IPS-NIHi11 (cell line): ENCODE measurements at regions not wholly inside any gene's neighbourhood (a gene's known extent, or its start where the extent isn't known, plus 50 kb on each side); places are given as distances from the start of the nearest gene placed in this dataset.

ENCODE experiments used
- DNase-seq: peaks from one replicate; pipeline ENCODE4 v3.0.0; 2012; ENCODE audit warnings: mixed read lengths, low spot score

DNA sequence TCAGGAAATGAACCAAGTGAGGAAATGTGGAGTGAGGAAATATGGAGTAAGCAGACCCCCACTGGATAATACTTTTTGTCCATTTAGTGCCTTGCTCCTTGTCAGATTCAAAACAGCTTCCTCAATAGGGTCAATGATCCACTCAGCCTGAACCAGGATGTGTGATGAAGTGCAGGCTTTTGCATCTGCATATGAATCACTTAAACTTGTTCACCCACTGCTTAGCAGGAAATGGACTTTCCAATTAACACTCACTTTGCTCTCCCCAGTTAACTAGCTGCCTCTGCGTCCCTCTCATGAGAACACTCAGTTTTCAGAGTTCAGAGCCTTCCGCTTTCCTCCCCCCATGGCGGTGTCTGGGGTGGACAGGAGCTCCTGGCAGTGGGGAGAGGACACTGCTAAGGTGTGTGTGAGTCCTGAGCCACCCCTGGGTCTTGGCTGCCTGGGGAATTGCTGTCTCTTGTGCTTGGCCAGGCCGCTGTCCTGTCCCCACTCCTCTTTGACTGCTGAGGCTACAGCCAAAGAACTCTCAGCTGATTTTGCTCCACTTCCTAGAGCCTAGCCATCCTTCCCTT is 621.8 kb downstream of the CDH26 start:
- peak; percentile 28 for DNase-seq

DNA sequence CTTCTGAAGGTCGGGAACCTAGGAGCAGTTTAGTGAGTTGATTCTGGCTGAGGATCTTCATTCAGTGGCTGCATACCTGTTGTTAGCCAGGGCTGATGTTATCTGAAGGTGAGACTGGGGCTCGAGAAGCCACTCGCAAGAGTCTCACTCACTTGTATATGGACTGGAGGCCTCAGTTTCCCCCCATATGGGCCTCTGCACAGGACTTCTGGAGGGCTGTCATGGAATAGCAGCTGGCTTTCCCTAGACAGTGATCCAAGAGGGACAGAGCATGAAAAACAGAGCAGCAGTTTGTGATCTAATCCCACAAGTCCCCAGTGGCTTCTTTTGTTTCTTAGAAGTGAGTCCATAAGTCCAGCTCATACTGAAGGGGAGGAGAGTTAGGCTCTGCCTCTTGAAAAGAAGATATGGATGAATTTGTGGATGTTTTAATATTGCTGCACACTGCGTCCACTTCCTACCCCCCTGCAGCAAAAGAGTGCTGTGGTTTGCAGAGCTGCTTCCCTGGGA is 623.4 kb downstream of the CDH26 start:
- DNase-seq = no peak

DNA sequence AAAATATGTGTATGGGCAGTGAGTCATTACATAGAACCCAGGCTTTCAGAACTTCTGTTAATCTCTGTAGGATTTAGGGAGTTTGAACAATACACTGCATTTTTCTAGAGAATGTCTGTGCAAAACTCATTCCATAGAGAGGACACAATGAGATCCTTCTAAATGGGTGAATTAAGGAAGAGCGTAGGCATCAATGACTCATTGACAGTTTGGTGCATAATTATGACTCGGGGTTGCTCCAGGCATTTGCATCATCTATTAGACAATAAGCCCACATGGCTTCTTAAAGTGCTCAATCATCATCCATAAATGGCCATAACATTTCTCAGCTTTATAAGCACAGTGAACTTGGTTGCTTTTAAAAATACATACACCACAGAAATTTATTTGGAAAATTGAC is 625.5 kb downstream of the CDH26 start:
- DNase-seq = no peak

- DNase-seq = no peak
These were observed 626.0 kb downstream of the CDH26 start for GRCh38 chr20:60584221-60584620.

DNA sequence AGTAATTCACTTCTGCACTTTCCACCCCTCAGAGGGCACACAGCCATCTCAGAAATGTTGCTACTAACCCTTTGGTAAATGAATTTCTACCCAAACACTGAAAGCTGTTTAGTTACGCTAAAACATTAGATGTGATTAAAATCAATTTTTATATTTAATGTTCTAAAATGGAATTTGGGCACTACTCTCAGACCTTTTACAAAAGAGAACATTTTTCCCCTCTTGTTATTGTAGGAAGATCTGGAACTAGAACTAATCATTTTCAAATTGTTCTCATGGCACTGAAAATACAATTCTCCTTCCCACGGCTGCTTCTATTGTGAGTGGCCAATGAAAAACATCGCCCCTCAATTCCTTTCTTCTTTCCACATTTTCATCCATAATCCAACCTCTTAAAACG is 627.4 kb downstream of the CDH26 start:
- no peak for DNase-seq

DNA sequence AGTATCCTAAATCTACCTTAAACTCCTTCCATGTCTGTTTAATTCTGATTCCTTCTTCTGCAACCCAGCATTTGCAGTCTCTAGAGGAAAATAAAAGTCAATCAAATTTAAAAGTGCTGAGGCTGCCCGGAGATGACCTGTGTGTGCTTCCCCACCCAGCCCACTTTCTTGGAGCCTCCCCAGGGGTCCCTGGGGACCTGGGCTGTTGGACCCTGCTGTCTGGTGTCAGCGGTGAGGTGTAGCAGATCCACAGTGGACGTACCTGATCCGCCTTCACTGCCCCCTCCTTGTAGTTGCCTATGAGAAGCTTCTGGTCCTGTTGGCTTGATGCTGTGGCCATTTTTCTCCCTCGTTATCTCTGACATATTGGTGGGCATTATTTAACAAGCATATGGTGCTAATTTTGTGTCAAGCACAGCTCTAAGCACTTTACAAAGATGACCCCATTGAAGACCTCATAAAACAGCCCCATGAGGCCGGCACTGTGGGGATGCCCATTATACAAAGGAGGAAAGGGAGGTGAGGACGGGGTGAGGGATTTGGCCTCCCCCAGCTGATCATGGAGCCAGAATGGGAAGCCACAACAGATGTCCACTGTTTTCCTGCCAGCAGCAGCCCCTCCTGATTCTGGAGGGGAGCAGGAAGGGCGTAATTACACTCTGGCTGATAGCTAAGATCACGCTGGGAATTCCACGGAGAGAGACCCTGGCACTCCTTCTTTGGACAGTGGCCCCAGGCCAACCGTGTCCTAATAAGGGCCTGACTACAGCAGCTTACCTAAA is 628.2 kb downstream of the CDH26 start:
- no peak for DNase-seq

- no peak for DNase-seq
These were observed 629.8 kb downstream of the CDH26 start for GRCh38 chr20:60587986-60588385.

DNA sequence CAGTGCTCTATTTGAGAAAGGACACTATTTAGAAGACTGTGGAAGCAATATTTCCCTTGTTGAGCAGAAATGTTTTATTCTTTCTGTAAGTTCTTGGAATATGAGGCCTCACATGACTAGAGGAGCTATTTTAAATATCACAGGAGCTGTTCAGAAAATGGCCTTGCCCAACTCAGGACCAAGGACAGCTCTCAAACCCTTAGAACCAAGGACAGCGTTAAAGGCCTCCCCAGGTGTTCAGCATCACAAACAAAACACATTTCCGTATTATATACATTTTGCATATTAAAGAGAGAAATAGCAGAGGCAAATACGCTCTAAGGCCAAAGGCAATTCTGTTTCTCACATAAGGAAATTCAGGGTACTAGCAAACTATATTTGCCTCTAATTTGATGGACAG is 631.4 kb downstream of the CDH26 start:
- peak; percentile 76 for DNase-seq

DNA sequence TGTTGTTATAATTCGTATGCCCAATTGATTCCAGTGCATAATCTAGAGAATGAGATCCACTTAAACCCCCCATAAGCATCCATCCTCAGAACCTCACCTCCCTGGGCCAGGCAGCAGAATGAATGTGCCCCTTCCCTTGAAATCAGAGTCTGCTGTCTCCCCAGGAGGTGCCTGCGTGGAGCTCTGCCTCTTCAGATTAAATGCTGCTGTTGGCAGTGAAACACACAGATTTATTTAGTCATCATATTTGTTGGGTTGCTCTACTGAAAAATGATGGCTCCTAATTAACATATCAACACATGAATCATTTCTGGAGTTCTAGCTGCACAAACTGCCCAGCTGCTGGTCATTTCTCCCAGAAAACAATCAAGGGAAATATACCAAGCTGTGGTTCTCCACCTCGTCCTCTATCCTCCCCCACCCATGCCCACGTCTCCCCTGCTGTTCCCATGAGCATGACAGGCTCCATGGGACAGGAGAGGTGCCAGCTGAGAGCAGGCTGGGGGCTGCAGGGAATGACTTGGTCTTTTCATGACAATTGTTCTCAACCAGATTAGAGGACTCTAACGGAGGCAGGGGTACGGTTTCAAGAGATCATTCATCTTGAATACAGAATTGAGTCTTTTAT is 633.1 kb downstream of the CDH26 start:
- no peak for DNase-seq

- DNase-seq = no peak
These were observed 640.3 kb downstream of the CDH26 start for GRCh38 chr20:60598528-60598927.

- DNase-seq = no peak
These were observed 641.2 kb downstream of the CDH26 start for GRCh38 chr20:60599381-60599780.

DNA sequence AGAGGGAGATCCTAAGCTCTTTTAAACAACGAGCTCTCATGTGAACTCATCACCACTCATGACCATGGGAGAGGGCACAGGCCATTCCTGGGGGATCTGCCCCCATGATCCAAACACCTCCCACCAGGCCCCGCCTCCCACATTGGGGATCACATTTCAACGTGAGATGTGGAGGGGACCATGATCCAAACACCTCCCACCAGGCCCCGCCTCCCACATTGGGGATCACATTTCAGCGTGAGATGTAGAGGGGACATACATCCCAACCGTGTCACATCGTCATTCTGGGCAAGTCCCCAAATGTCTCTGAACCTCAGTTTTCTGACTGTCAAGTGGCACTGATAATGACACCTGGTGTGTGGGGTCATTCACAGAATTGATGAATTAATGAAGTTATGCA is 641.8 kb downstream of the CDH26 start:
- no peak for DNase-seq

GRCh38 chr20:60624066-60624465 is 628.0 kb upstream of the CDH4 start:
- DNase-seq = no peak

- peak; percentile 32 for DNase-seq
These were observed 624.1 kb upstream of the CDH4 start for GRCh38 chr20:60627751-60628565.

- no peak for DNase-seq
These were observed 623.3 kb upstream of the CDH4 start for GRCh38 chr20:60628749-60629148.

- DNase-seq = no peak
These were observed 622.9 kb upstream of the CDH4 start for GRCh38 chr20:60629206-60629605.

DNA sequence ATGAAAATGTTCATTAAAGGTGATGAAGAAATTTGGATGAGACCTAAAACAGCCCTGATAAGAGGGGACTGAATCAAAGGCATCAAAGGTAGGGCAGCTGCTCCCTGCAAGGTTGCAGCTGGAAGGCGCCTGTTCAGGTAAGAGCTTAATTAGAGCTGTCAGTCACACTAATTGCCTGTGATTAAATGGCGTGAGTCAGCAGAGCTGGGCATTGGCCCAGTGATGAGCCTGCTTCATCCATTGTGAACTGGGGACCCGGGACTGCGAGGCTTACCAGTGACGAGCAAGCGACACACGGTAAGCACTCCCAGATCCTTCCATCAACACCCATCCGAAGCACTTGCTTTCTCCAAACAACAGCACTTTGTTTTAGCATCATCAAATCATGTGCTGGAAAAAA is 621.5 kb upstream of the CDH4 start:
- DNase-seq = peak; percentile 12

DNA sequence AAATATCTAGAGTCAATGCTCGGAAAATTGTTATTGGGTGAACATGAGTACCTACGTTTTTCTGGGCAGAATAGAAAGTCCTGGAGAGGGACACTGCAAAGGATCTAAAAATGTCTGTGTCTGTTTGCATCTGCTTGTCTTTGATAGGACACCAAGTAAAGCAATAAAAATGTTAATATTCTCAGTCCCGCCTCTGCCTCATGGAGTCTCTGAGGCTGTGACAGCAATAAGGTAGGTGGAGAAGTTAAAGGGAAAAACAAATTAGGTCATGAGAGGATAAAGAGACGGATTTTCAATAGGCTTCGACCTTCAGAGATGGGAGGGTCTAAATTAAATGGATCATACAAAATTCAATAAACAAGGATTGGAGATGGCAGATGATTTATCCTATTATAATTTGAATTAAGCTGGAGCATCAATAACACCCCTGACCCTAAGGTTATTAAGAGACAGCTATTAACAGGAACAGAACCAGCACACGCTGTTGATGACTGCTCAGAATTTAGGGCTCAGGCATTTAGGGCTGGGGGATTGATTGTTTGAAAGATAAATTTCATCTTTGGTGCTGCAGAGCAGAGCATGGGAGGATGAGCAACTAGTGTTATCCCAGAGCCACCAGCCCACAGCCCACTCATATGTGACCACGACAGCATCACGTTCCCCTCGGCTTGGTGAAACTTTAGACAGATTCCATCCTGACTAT is 620.3 kb upstream of the CDH4 start:
- DNase-seq = no peak

- DNase-seq = no peak
These were observed 619.4 kb upstream of the CDH4 start for GRCh38 chr20:60632391-60633262.

- DNase-seq = no peak
These were observed 617.4 kb upstream of the CDH4 start for GRCh38 chr20:60634491-60635172.
